HEK293 (cell line): ENCODE measurements at regions not wholly inside any gene's neighbourhood (a gene's known extent, or its start where the extent isn't known, plus 50 kb on each side); places are given as distances from the start of the nearest gene placed in this dataset.

ENCODE experiments used
- CTCF ChIA-PET: fragments of 350-600 bp; formaldehyde crosslinking; extraction: SDS; loops from one replicate; lab custom pipeline; 2021; ENCODE audit warnings: antibody characterized with exemption; lab: Yijun Ruan, JAX
- POLR2A ChIA-PET: fragments of 300-600 bp; formaldehyde crosslinking; extraction: SDS; loops from one replicate; lab custom pipeline; 2020; ENCODE audit warnings: antibody characterized with exemption, inconsistent platforms; lab: Yijun Ruan, JAX
- H3K27ac ChIP-seq: fragments of 200-500 bp; sonication (Bioruptor generic); 2 replicates; pipeline ENCODE4 v1.5.1; 2014; ENCODE audit warnings: low read depth, low read length, control low read depth, inconsistent platforms; ENCODE audit errors: extremely low read depth
- H3K36me3 ChIP-seq, 2 experiments: fragments of 200-500 bp in 1 of 2; sonication (Bioruptor generic) in 1 of 2; 1 replicate in 1 of 2; 2 replicates in 1 of 2; pipeline ENCODE4 v1.5.1; 2014 to 2017; ENCODE audit warnings: inconsistent platforms in 2 of 2, low read length in 2 of 2; ENCODE audit not compliant: control insufficient read depth in 2 of 2, insufficient read depth in 1 of 2
- H3K4me1 ChIP-seq: fragments of 200-500 bp; sonication (Bioruptor generic); 2 replicates; pipeline ENCODE4 v1.5.1; 2014; ENCODE audit warnings: mild to moderate bottlenecking, low read length, inconsistent platforms; ENCODE audit not compliant: control insufficient read depth, insufficient read depth
- H3K4me3 ChIP-seq: 2 replicates; pipeline ENCODE4 v1.5.1; 2011; ENCODE audit warnings: low read depth, mild to moderate bottlenecking, control low read depth, low read length, moderate library complexity
- H3K9me3 ChIP-seq: fragments of 200-500 bp; sonication (Bioruptor generic); 2 replicates; pipeline ENCODE4 v1.5.1; 2014; ENCODE audit warnings: low read depth, low read length, inconsistent platforms; ENCODE audit not compliant: control insufficient read depth, insufficient read depth
- GLI4 ChIP-seq: fragments of 450-650 bp; formaldehyde crosslinking; IDR thresholded peaks from 2 replicates; pipeline ENCODE4 v1.5.1; 2016; ENCODE audit warnings: missing biosample characterization, missing genetic modification characterization
- HOXA7 ChIP-seq: sonication (generic); formaldehyde crosslinking; IDR thresholded peaks from 2 replicates; pipeline ENCODE4 v1.8.1; 2022; ENCODE audit warnings: missing genetic modification reagents, borderline replicate concordance
- HOXC10 ChIP-seq: sonication (generic); formaldehyde crosslinking; IDR thresholded peaks from 2 replicates; pipeline ENCODE4 v1.8.1; 2023; ENCODE audit warnings: mild to moderate bottlenecking, missing genetic modification reagents
- ZBTB20 ChIP-seq: fragments of 450-650 bp; formaldehyde crosslinking; IDR thresholded peaks from 2 replicates; pipeline ENCODE4 v1.5.1; 2016; ENCODE audit warnings: missing biosample characterization, missing genetic modification characterization
- ZNF132 ChIP-seq: fragments of 450-650 bp; formaldehyde crosslinking; IDR thresholded peaks from 2 replicates; pipeline ENCODE4 v1.5.1; 2017; ENCODE audit warnings: missing biosample characterization, missing genetic modification characterization, borderline replicate concordance
- ZNF155 ChIP-seq: fragments of 450-650 bp; formaldehyde crosslinking; IDR thresholded peaks from 2 replicates; pipeline ENCODE4 v1.5.1; 2016; ENCODE audit warnings: missing biosample characterization, missing genetic modification characterization
- ZNF16 ChIP-seq: fragments of 450-650 bp; formaldehyde crosslinking; IDR thresholded peaks from 2 replicates; pipeline ENCODE4 v1.5.1; 2016; ENCODE audit warnings: low read depth, missing biosample characterization, missing genetic modification characterization
- ZNF211 ChIP-seq: fragments of 450-650 bp; formaldehyde crosslinking; IDR thresholded peaks from 2 replicates; pipeline ENCODE4 v1.5.1; 2016; ENCODE audit warnings: low read depth, missing biosample characterization, missing genetic modification characterization
- ZNF404 ChIP-seq: fragments of 450-650 bp; formaldehyde crosslinking; IDR thresholded peaks from 2 replicates; pipeline ENCODE4 v1.5.1; 2017; ENCODE audit warnings: missing biosample characterization, missing genetic modification characterization
- ZNF555 ChIP-seq: fragments of 450-650 bp; formaldehyde crosslinking; conservative IDR thresholded peaks from 2 replicates; pipeline ENCODE4 v1.5.1; 2017; ENCODE audit warnings: missing biosample characterization, mild to moderate bottlenecking, missing genetic modification characterization, inconsistent platforms
- ZNF596 ChIP-seq: fragments of 450-650 bp; IDR thresholded peaks from 2 replicates; pipeline ENCODE4 v1.5.0; 2018; ENCODE audit warnings: missing biosample characterization, mild to moderate bottlenecking, missing genetic modification characterization, moderate library complexity
- ZNF707 ChIP-seq: fragments of 450-650 bp; formaldehyde crosslinking; IDR thresholded peaks from 2 replicates; pipeline ENCODE4 v1.5.1; 2016; ENCODE audit warnings: missing biosample characterization, missing genetic modification characterization
- ZNF747 ChIP-seq: fragments of 450-650 bp; formaldehyde crosslinking; IDR thresholded peaks from 2 replicates; pipeline ENCODE4 v1.5.1; 2016; ENCODE audit warnings: missing biosample characterization, missing genetic modification characterization
- ZNF837 ChIP-seq: fragments of 450-650 bp; formaldehyde crosslinking; IDR thresholded peaks from 2 replicates; pipeline ENCODE4 v1.5.1; 2016; ENCODE audit warnings: missing biosample characterization, missing genetic modification characterization
- TF ChIP-seq, protein P1 (sequence below): fragments of 450-650 bp; formaldehyde crosslinking; IDR thresholded peaks from 2 replicates; pipeline ENCODE4 v1.5.1; 2016; ENCODE audit warnings: missing biosample characterization, missing genetic modification characterization
- TF ChIP-seq, protein P2 (sequence below): fragments of 450-650 bp; formaldehyde crosslinking; IDR thresholded peaks from 2 replicates; pipeline ENCODE4 v1.5.1; 2016; ENCODE audit warnings: missing biosample characterization, missing genetic modification characterization, borderline replicate concordance
- TF ChIP-seq, protein P3 (sequence below): fragments of 450-650 bp; formaldehyde crosslinking; IDR thresholded peaks from 2 replicates; pipeline ENCODE4 v1.5.1; 2016; ENCODE audit warnings: missing biosample characterization, missing genetic modification characterization, low read depth
- TF ChIP-seq, protein P4 (sequence below): fragments of 450-650 bp; formaldehyde crosslinking; IDR thresholded peaks from 2 replicates; pipeline ENCODE4 v1.5.1; 2017; ENCODE audit warnings: missing biosample characterization, missing genetic modification characterization
- TF ChIP-seq, protein P5 (sequence below): fragments of 450-650 bp; formaldehyde crosslinking; IDR thresholded peaks from 2 replicates; pipeline ENCODE4 v1.5.1; 2016; ENCODE audit warnings: missing biosample characterization, missing genetic modification characterization
- TF ChIP-seq, protein P6 (sequence below): fragments of 450-650 bp; formaldehyde crosslinking; optimal IDR thresholded peaks from 2 replicates; pipeline ENCODE3; 2016; ENCODE audit warnings: missing biosample characterization, mild to moderate bottlenecking, missing genetic modification characterization
- TF ChIP-seq, protein P7 (sequence below): fragments of 450-650 bp; formaldehyde crosslinking; IDR thresholded peaks from 2 replicates; pipeline ENCODE4 v1.5.0; 2017; ENCODE audit warnings: missing biosample characterization, missing genetic modification characterization, borderline replicate concordance

DNA sequence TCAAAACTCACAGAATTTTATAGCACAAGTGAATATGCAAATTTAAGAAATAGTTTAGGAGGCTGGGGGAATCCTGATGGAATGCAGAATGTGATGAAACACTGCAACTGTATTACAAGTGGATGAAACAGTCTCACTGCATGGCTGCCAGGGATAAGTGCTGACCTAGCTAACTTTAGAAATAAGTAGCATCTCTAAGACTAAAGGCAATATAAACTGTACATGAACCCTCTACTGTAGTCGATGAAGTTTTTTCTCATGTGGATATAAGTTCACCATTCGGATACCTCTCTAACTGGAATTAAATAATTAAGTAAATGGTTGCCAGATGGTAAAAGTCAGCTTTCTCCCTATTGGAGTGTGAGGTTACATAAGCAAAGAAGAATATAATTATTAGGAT lies 777.8 kb upstream of the RAB6C start:
- TF ChIP-seq, protein P1, sequence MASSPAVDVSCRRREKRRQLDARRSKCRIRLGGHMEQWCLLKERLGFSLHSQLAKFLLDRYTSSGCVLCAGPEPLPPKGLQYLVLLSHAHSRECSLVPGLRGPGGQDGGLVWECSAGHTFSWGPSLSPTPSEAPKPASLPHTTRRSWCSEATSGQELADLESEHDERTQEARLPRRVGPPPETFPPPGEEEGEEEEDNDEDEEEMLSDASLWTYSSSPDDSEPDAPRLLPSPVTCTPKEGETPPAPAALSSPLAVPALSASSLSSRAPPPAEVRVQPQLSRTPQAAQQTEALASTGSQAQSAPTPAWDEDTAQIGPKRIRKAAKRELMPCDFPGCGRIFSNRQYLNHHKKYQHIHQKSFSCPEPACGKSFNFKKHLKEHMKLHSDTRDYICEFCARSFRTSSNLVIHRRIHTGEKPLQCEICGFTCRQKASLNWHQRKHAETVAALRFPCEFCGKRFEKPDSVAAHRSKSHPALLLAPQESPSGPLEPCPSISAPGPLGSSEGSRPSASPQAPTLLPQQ (tag by site-specific recombination) = no peak
- TF ChIP-seq ZNF707 (tag by site-specific recombination) (no peak), ZNF132 (tag by site-specific recombination) (no peak), GLI4 (no peak), HOXA7 (CRISPR knock-in tag) (no peak), HOXC10 (CRISPR knock-in tag) (no peak), ZNF16 (no peak), ZNF596 (tag by site-specific recombination) (no peak), ZNF155 (tag by site-specific recombination) (no peak)
- TF ChIP-seq, protein P2, sequence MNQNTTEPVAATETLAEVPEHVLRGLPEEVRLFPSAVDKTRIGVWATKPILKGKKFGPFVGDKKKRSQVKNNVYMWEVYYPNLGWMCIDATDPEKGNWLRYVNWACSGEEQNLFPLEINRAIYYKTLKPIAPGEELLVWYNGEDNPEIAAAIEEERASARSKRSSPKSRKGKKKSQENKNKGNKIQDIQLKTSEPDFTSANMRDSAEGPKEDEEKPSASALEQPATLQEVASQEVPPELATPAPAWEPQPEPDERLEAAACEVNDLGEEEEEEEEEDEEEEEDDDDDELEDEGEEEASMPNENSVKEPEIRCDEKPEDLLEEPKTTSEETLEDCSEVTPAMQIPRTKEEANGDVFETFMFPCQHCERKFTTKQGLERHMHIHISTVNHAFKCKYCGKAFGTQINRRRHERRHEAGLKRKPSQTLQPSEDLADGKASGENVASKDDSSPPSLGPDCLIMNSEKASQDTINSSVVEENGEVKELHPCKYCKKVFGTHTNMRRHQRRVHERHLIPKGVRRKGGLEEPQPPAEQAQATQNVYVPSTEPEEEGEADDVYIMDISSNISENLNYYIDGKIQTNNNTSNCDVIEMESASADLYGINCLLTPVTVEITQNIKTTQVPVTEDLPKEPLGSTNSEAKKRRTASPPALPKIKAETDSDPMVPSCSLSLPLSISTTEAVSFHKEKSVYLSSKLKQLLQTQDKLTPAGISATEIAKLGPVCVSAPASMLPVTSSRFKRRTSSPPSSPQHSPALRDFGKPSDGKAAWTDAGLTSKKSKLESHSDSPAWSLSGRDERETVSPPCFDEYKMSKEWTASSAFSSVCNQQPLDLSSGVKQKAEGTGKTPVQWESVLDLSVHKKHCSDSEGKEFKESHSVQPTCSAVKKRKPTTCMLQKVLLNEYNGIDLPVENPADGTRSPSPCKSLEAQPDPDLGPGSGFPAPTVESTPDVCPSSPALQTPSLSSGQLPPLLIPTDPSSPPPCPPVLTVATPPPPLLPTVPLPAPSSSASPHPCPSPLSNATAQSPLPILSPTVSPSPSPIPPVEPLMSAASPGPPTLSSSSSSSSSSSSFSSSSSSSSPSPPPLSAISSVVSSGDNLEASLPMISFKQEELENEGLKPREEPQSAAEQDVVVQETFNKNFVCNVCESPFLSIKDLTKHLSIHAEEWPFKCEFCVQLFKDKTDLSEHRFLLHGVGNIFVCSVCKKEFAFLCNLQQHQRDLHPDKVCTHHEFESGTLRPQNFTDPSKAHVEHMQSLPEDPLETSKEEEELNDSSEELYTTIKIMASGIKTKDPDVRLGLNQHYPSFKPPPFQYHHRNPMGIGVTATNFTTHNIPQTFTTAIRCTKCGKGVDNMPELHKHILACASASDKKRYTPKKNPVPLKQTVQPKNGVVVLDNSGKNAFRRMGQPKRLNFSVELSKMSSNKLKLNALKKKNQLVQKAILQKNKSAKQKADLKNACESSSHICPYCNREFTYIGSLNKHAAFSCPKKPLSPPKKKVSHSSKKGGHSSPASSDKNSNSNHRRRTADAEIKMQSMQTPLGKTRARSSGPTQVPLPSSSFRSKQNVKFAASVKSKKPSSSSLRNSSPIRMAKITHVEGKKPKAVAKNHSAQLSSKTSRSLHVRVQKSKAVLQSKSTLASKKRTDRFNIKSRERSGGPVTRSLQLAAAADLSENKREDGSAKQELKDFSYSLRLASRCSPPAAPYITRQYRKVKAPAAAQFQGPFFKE (tag by site-specific recombination) = no peak
- TF ChIP-seq, protein P3, sequence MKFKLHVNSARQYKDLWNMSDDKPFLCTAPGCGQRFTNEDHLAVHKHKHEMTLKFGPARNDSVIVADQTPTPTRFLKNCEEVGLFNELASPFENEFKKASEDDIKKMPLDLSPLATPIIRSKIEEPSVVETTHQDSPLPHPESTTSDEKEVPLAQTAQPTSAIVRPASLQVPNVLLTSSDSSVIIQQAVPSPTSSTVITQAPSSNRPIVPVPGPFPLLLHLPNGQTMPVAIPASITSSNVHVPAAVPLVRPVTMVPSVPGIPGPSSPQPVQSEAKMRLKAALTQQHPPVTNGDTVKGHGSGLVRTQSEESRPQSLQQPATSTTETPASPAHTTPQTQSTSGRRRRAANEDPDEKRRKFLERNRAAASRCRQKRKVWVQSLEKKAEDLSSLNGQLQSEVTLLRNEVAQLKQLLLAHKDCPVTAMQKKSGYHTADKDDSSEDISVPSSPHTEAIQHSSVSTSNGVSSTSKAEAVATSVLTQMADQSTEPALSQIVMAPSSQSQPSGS (tag by site-specific recombination) = no peak
- TF ChIP-seq, protein P4, sequence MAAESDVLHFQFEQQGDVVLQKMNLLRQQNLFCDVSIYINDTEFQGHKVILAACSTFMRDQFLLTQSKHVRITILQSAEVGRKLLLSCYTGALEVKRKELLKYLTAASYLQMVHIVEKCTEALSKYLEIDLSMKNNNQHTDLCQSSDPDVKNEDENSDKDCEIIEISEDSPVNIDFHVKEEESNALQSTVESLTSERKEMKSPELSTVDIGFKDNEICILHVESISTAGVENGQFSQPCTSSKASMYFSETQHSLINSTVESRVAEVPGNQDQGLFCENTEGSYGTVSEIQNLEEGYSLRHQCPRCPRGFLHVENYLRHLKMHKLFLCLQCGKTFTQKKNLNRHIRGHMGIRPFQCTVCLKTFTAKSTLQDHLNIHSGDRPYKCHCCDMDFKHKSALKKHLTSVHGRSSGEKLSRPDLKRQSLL (tag by site-specific recombination) = no peak
- TF ChIP-seq, protein P5, sequence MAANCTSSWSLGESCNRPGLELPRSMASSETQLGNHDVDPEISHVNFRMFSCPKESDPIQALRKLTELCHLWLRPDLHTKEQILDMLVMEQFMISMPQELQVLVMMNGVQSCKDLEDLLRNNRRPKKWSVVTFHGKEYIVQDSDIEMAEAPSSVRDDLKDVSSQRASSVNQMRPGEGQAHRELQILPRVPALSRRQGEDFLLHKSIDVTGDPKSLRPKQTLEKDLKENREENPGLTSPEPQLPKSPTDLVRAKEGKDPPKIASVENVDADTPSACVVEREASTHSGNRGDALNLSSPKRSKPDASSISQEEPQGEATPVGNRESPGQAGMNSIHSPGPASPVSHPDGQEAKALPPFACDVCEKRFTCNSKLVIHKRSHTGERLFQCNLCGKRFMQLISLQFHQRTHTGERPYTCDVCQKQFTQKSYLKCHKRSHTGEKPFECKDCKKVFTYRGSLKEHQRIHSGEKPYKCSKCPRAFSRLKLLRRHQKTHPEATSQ (tag by site-specific recombination) = no peak
- no peaks in the 10 kb centered on the region for H3K36me3 ChIP-seq
- POLR2A ChIA-PET = no interaction called here
- no peaks in the 10 kb centered on the region for H3K4me1 ChIP-seq
- no peaks in the 10 kb centered on the region for H3K9me3 ChIP-seq
- H3K27ac ChIP-seq = no peak overlapping the region
- CTCF ChIA-PET = no interaction called here
- no peak overlapping the region for H3K4me3 ChIP-seq

DNA sequence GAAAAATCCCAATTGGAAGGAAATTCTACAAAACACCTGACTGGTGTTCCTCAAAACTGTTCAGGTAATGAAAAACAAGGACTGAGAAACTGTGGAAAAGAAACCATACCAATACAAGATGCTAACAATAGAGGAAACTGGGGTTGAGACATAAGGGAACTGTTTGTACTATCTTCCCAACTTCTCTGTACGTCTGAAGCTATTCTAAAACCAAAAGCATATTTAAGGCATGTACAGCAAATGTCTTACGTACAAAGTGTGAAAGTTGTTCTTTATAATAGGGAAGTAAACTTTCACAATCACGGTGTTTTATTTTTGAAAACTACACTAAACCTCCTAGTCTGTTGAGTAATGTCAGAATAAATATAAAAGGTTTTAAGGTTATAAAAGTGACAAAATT lies 776.1 kb upstream of the RAB6C start:
- Histone ChIP-seq H3K9me3 (no peaks in the 10 kb centered on the region), H3K4me3 (no peak overlapping the region), H3K4me1 (no peaks in the 10 kb centered on the region), H3K27ac (no peak overlapping the region), H3K36me3 (no peaks in the 10 kb centered on the region)
- ChIA-PET CTCF (no interaction called here), POLR2A (no interaction called here)
- TF ChIP-seq ZNF211 (no peak), ZNF404 (no peak), ZNF837 (no peak), ZNF555 (tag by site-specific recombination) (no peak), ZNF747 (tag by site-specific recombination) (no peak), ZBTB20 (tag by site-specific recombination) (no peak)
- TF ChIP-seq, protein P6, sequence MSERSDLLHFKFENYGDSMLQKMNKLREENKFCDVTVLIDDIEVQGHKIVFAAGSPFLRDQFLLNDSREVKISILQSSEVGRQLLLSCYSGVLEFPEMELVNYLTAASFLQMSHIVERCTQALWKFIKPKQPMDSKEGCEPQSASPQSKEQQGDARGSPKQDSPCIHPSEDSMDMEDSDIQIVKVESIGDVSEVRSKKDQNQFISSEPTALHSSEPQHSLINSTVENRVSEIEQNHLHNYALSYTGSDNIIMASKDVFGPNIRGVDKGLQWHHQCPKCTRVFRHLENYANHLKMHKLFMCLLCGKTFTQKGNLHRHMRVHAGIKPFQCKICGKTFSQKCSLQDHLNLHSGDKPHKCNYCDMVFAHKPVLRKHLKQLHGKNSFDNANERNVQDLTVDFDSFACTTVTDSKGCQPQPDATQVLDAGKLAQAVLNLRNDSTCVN (tag by site-specific recombination) = no peak
- TF ChIP-seq, protein P7, sequence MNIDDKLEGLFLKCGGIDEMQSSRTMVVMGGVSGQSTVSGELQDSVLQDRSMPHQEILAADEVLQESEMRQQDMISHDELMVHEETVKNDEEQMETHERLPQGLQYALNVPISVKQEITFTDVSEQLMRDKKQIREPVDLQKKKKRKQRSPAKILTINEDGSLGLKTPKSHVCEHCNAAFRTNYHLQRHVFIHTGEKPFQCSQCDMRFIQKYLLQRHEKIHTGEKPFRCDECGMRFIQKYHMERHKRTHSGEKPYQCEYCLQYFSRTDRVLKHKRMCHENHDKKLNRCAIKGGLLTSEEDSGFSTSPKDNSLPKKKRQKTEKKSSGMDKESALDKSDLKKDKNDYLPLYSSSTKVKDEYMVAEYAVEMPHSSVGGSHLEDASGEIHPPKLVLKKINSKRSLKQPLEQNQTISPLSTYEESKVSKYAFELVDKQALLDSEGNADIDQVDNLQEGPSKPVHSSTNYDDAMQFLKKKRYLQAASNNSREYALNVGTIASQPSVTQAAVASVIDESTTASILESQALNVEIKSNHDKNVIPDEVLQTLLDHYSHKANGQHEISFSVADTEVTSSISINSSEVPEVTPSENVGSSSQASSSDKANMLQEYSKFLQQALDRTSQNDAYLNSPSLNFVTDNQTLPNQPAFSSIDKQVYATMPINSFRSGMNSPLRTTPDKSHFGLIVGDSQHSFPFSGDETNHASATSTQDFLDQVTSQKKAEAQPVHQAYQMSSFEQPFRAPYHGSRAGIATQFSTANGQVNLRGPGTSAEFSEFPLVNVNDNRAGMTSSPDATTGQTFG (tag by site-specific recombination) = no peak
